Right lobe of liver (tissue), 6 donors: ENCODE measurements at regions not wholly inside any gene's neighbourhood (a gene's known extent, or its start where the extent isn't known, plus 50 kb on each side); places are given as distances from the start of the nearest gene placed in this dataset.

ENCODE experiments used
- ATAC-seq, 4 donors: fragments of 200-7000 bp; cut with Tn5 transposase; one replicate each; pipeline ENCODE4 v1.9.1; 2020; ENCODE audit warnings: mild to moderate bottlenecking in 4 of 4, moderate library complexity in 4 of 4
- DNase-seq, 3 donors: peaks; one replicate each; pipeline ENCODE4 v3.0.0-alpha.2; 2020
- H3K27ac ChIP-seq, 3 donors: fragments of 200-600 bp; one replicate each; pipeline ENCODE4 v1.8.0; 2022
- H3K27me3 ChIP-seq, 2 donors: fragments of 200-600 bp; one replicate each; pipeline ENCODE4 v1.8.0; 2022
- H3K36me3 ChIP-seq, 4 donors: fragments of 200-600 bp; sonication (generic) in 1 of 4; one replicate each; pipeline versions ENCODE4 v1.5.1 to v1.8.0; 2017 to 2022; ENCODE audit warnings: control low read depth in 1 of 4
- H3K4me1 ChIP-seq, 4 donors: fragments of 200-600 bp; sonication (generic) in 1 of 4; one replicate each; pipeline versions ENCODE4 v1.5.1 to v1.8.0; 2017 to 2022; ENCODE audit warnings: control low read depth in 1 of 4
- H3K4me3 ChIP-seq, 3 donors: fragments of 200-600 bp; one replicate each; pipeline ENCODE4 v1.8.0; 2022
- H3K9me3 ChIP-seq, 4 donors: fragments of 200-600 bp; sonication (generic) in 1 of 4; one replicate each; pipeline versions ENCODE4 v1.5.1 to v1.8.0; 2017 to 2022; ENCODE audit warnings: control low read depth in 1 of 4
- POLR2A ChIP-seq: fragments of 450-650 bp; IDR thresholded peaks from one replicate; pipeline ENCODE4 v1.6.1; 2017; ENCODE audit warnings: antibody characterized with exemption, mild to moderate bottlenecking
- WGBS: methylation state at CpG from one replicate; pipeline ENCODE4 v1.1.6; 2018; ENCODE audit warnings: low coverage, low lambda C conversion rate; ENCODE audit not compliant: insufficient coverage; ENCODE audit errors: missing lambda C conversion rate; 5-methylcytosine and 5-hydroxymethylcytosine counted together
- intact Hi-C, 2 donors: fragments of 100-400 bp; cut with DNase I; formaldehyde crosslinking; loops; one replicate each; pipeline versions ENCODE4 v1.11.2 to v1.14.1; 2022
- TF ChIP-seq, protein P1 (sequence below), 4 donors: fragments of 200-600 bp in 3 of 4; fragments of 450-650 bp in 1 of 4; IDR thresholded peaks; one replicate each; pipeline versions ENCODE4 v1.5.1 to v1.8.0; 2016 to 2022; ENCODE audit warnings: antibody characterized with exemption in 4 of 4, mild to moderate bottlenecking in 2 of 4
- donor health status: DM: no; HTN: yes; CAD: no.
- donor health status: DM: no; HTN: no; CAD: no.
- donor health status: DM: no; HTN: no; CAD: no.
- donor health status: DM: no; HTN: yes; CAD: no.
- donor health status: DM: no; HTN: yes; CAD: no.

- no peaks in the 10 kb centered on the region for H3K4me1 ChIP-seq
- no peak overlapping the region for H3K4me3 ChIP-seq
- DNase-seq (no peak), ATAC-seq (no peak)
- no peak overlapping the region for H3K27ac ChIP-seq
- intact Hi-C loops, result no loop called here
- TF ChIP-seq POLR2A, result no peak
- TF ChIP-seq, protein P1, sequence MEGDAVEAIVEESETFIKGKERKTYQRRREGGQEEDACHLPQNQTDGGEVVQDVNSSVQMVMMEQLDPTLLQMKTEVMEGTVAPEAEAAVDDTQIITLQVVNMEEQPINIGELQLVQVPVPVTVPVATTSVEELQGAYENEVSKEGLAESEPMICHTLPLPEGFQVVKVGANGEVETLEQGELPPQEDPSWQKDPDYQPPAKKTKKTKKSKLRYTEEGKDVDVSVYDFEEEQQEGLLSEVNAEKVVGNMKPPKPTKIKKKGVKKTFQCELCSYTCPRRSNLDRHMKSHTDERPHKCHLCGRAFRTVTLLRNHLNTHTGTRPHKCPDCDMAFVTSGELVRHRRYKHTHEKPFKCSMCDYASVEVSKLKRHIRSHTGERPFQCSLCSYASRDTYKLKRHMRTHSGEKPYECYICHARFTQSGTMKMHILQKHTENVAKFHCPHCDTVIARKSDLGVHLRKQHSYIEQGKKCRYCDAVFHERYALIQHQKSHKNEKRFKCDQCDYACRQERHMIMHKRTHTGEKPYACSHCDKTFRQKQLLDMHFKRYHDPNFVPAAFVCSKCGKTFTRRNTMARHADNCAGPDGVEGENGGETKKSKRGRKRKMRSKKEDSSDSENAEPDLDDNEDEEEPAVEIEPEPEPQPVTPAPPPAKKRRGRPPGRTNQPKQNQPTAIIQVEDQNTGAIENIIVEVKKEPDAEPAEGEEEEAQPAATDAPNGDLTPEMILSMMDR (IDR thresholded peaks at IDR 0.05), result no peak
- H3K36me3 ChIP-seq, result no peaks in the 10 kb centered on the region
- WGBS, result 53% methylated on average over 1 of the region's 1 CpG
- no peaks in the 10 kb centered on the region for H3K27me3 ChIP-seq
- H3K9me3 ChIP-seq, result no peaks in the 10 kb centered on the region
Observed at GRCh38 chr10:109127363-109127762, 795.9 kb downstream of the XPNPEP1 start.

- 77% methylated on average over 3 of the region's 3 CpGs for WGBS
- no peak for DNase-seq
- H3K27me3 ChIP-seq, result no peaks in the 10 kb centered on the region
- no peaks in the 10 kb centered on the region for H3K9me3 ChIP-seq
- no peak for TF ChIP-seq POLR2A
- TF ChIP-seq, protein P1 (IDR thresholded peaks at IDR 0.05), result no peak
- H3K4me1 ChIP-seq, result no peaks in the 10 kb centered on the region
- no peak for ATAC-seq
- no peaks in the 10 kb centered on the region for H3K36me3 ChIP-seq
- no peak overlapping the region for H3K27ac ChIP-seq
- no peak overlapping the region for H3K4me3 ChIP-seq
- intact Hi-C loops, result no loop called here
Observed at GRCh38 chr10:109126541-109126940, 796.8 kb downstream of the XPNPEP1 start.

DNA sequence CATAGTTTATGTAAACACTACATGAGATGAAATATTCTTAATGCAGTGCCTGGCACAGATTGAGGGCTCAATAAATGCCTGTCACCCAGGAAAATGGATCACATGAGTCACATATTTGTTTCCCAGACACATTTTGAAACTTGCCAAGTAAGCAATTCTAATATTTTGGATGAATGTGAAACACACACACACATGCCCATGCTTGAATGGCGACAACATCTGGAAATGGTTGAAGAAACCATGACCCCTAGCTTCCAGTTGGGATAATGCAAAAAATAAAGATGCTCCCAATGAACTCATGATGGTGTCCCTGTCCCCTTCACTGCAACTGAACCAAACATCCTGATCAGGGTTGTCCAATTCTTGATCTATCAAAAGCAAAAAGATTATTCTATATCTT is 797.3 kb downstream of the XPNPEP1 start:
- Histone ChIP-seq H3K27ac (no peak overlapping the region), H3K36me3 (no peaks in the 10 kb centered on the region), H3K27me3 (no peaks in the 10 kb centered on the region), H3K9me3 (no peaks in the 10 kb centered on the region), H3K4me1 (no peaks in the 10 kb centered on the region), H3K4me3 (no peak overlapping the region)
- 9% methylated on average over 1 of the region's 1 CpG for WGBS
- no peak for DNase-seq
- no peak for ATAC-seq
- TF ChIP-seq, protein P1 (IDR thresholded peaks at IDR 0.05), result peak in 1 of 4 donors; percentile 9
- no peak for TF ChIP-seq POLR2A
- intact Hi-C loops, result no loop called here

- intact Hi-C loops, result no loop called here
- Histone ChIP-seq H3K27me3 (no peaks in the 10 kb centered on the region), H3K27ac (no peak overlapping the region), H3K4me1 (no peaks in the 10 kb centered on the region), H3K9me3 (no peaks in the 10 kb centered on the region), H3K4me3 (no peak overlapping the region), H3K36me3 (no peaks in the 10 kb centered on the region)
- no peak for DNase-seq
- WGBS, result 67% methylated on average over 1 of the region's 2 CpGs
- TF ChIP-seq POLR2A, result no peak
- TF ChIP-seq, protein P1 (IDR thresholded peaks at IDR 0.05), result no peak
- ATAC-seq, result no peak
Observed at GRCh38 chr10:109115179-109115578, 808.1 kb downstream of the XPNPEP1 start.

DNA sequence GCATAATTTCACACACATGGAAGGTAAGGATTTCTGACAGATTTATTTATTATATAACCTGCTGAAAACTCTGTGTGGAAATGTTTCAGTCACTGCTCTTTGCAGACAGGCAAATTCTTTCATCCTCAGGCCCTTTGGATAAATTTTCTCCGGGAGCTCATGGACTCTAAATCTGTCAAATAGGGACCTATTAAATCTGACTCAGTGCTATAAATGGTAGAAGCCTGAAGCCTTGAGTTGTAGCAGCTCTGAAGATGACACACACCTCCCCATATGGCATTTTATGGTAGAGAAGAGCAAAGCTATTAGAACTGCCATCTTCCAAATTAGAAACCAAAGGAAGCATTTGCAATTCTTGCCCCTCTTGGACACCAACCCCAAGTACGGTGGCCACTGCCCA is 808.7 kb downstream of the XPNPEP1 start:
- ATAC-seq (no peak), DNase-seq (no peak)
- no peaks in the 10 kb centered on the region for H3K4me1 ChIP-seq
- WGBS, result 69% methylated on average over 2 of the region's 2 CpGs
- no peaks in the 10 kb centered on the region for H3K9me3 ChIP-seq
- no peak overlapping the region for H3K27ac ChIP-seq
- no peaks in the 10 kb centered on the region for H3K27me3 ChIP-seq
- no peaks in the 10 kb centered on the region for H3K36me3 ChIP-seq
- TF ChIP-seq, protein P1 (IDR thresholded peaks at IDR 0.05), result no peak
- no peak for TF ChIP-seq POLR2A
- intact Hi-C loops, result no loop called here
- no peak overlapping the region for H3K4me3 ChIP-seq
